ENCODE measurements at regions not wholly inside any gene's neighbourhood (a gene's known extent, or its start where the extent isn't known, plus 50 kb on each side); places are given as distances from the start of the nearest gene placed in this dataset.

DNA sequence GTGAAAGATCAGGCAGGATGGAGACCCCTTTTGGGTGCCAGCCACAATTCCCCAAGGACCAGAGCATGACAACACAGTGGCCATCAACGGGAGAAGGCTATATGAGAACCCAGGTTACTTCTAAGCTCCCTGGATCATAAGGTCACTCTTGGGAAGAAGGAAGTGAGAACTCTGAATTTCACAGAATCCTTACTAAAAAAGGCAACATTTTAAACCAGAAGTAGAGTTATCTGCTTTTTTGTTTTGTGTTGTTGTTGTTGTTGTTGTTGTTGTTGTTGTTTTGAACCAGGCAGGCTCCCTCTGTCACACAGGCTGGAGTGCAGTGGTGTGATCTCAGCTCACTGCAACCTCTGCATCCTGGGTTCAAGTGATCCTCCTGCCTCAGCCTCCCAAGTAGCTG lies 107.4 kb upstream of the TNFAIP3 start:
- TF ChIP-seq, protein P1, sequence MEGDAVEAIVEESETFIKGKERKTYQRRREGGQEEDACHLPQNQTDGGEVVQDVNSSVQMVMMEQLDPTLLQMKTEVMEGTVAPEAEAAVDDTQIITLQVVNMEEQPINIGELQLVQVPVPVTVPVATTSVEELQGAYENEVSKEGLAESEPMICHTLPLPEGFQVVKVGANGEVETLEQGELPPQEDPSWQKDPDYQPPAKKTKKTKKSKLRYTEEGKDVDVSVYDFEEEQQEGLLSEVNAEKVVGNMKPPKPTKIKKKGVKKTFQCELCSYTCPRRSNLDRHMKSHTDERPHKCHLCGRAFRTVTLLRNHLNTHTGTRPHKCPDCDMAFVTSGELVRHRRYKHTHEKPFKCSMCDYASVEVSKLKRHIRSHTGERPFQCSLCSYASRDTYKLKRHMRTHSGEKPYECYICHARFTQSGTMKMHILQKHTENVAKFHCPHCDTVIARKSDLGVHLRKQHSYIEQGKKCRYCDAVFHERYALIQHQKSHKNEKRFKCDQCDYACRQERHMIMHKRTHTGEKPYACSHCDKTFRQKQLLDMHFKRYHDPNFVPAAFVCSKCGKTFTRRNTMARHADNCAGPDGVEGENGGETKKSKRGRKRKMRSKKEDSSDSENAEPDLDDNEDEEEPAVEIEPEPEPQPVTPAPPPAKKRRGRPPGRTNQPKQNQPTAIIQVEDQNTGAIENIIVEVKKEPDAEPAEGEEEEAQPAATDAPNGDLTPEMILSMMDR (IDR thresholded peaks at IDR 0.05) = no peak
- no peak for TF ChIP-seq POLR2A (IDR thresholded peaks at IDR 0.05)
